ENCODE measurements at regions not wholly inside any gene's neighbourhood (a gene's known extent, or its start where the extent isn't known, plus 50 kb on each side); places are given as distances from the start of the nearest gene placed in this dataset.
"Not testable (repeated sequence)": the region's sequence is repeated elsewhere in the genome, so short reads cannot be mapped to it uniquely, and the experiment has no call there.

DNA sequence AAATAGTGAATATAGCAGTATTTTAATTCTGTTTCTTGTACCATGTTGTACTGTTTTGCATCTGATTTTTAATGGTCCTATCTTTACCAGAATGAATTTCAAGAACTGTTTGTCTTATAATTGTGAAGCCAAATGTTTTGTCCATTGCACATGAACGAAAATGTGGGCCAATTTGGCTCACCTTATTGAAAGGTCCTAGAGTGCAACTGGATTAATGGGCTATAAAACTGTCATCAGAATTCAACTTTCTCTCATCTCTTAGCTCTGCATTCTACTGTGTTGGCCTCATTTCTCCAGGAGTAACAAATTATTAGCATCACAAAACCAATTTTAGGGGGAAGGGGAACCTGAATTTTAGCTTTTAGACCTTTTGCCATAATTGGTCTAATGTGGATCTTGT lies 179.4 kb upstream of the NUDT12 start:
- H3K9ac ChIP-seq (ENCODE audit: low read depth, low read length): no peak overlapping the region
- no peak overlapping the region for H3K4me3 ChIP-seq (ENCODE audit: low read length)
- no peaks in the 10 kb centered on the region for H3K36me3 ChIP-seq (ENCODE audit: insufficient read depth, low read length)
- H3K9me3 ChIP-seq (replicated peaks; ENCODE audit: low read length): no peaks in the 10 kb centered on the region
- H3K4me1 ChIP-seq (ENCODE audit: control insufficient read depth, insufficient read depth, low read length): no peaks in the 10 kb centered on the region
- no peak overlapping the region for H3K4me2 ChIP-seq (ENCODE audit: low read length)
- H3K27me3 ChIP-seq (ENCODE audit: control insufficient read depth, insufficient read depth, low read length): peaks cover 37% of the 10 kb centered on the region

DNA sequence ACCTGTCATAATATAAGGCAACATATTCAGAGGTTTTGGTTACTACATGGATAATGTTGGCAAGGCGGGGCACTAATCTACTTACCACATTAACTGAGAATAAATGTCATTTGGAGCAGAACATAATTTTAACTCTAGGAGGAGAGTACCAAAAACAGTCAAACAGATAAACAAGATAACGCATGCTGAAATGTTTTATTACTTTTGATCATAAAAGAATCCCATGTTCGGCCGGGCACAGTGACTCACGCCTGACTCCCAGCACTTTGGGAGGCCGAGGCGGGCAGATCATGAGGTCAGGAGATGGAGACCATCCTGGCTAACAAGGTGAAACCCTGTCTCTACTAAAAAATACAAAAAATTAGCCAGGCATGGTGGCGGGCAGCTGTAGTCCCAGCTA lies 173.8 kb upstream of the NUDT12 start:
- H3K4me1 ChIP-seq (ENCODE audit: control insufficient read depth, insufficient read depth, low read length); H3K36me3 ChIP-seq (ENCODE audit: insufficient read depth, low read length); H3K4me2 ChIP-seq (ENCODE audit: low read length); H3K9ac ChIP-seq (ENCODE audit: low read depth, low read length); H3K9me3 ChIP-seq (replicated peaks; ENCODE audit: low read length); H3K4me3 ChIP-seq (ENCODE audit: low read length): not testable (repeated sequence)
- H3K27me3 ChIP-seq (ENCODE audit: control insufficient read depth, insufficient read depth, low read length): peaks cover 18% of the 10 kb centered on the region

DNA sequence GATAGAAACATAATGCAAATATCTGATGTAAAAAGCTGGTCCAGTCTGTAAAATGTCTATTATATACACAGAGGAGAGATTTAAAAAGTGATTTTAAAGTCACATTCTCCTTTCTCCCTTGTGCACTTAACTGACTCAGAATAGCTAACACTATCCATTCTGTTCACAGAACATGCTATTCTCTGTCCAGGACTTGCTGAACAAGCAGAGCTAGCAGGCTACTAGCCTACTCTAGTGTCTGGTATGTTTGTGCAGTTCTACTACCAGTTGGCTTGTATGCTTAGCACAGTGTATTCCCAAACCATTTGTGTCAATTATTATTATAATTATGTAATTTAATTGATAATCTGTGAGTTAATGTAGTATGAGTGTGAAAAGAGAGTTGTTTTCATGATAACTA lies 161.7 kb upstream of the NUDT12 start:
- no peaks in the 10 kb centered on the region for H3K4me1 ChIP-seq (ENCODE audit: control insufficient read depth, insufficient read depth, low read length)
- H3K36me3 ChIP-seq (ENCODE audit: insufficient read depth, low read length): no peaks in the 10 kb centered on the region
- H3K9me3 ChIP-seq (replicated peaks; ENCODE audit: low read length): no peaks in the 10 kb centered on the region
- H3K27me3 ChIP-seq (ENCODE audit: control insufficient read depth, insufficient read depth, low read length): no peaks in the 10 kb centered on the region
- H3K9ac ChIP-seq (ENCODE audit: low read depth, low read length): no peak overlapping the region
- no peak overlapping the region for H3K4me3 ChIP-seq (ENCODE audit: low read length)
- H3K4me2 ChIP-seq (ENCODE audit: low read length): no peak overlapping the region

DNA sequence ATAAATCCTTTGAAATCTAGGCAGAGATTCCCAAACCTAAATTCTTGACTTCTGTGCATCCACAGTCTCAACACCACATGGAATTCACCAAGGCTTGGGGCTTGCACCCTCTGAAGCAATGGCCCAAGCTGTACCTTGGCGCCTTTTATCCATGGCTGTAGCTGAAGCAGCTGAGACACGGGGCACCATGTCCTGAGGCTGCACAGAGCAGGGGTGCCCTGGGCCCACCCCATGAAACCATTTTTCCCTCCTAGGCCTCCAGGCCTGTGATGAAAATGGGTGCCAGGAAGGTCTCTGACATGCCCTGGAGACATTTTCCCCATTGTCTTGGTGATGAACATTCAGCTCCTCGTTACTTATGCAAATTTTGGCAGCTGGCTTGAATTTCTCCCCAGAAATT lies 158.6 kb upstream of the NUDT12 start:
- H3K9me3 ChIP-seq (replicated peaks; ENCODE audit: low read length): no peaks in the 10 kb centered on the region
- no peak overlapping the region for H3K9ac ChIP-seq (ENCODE audit: low read depth, low read length)
- no peaks in the 10 kb centered on the region for H3K36me3 ChIP-seq (ENCODE audit: insufficient read depth, low read length)
- H3K4me1 ChIP-seq (ENCODE audit: control insufficient read depth, insufficient read depth, low read length): no peaks in the 10 kb centered on the region
- H3K4me3 ChIP-seq (ENCODE audit: low read length): no peak overlapping the region
- no peak overlapping the region for H3K4me2 ChIP-seq (ENCODE audit: low read length)
- no peaks in the 10 kb centered on the region for H3K27me3 ChIP-seq (ENCODE audit: control insufficient read depth, insufficient read depth, low read length)

DNA sequence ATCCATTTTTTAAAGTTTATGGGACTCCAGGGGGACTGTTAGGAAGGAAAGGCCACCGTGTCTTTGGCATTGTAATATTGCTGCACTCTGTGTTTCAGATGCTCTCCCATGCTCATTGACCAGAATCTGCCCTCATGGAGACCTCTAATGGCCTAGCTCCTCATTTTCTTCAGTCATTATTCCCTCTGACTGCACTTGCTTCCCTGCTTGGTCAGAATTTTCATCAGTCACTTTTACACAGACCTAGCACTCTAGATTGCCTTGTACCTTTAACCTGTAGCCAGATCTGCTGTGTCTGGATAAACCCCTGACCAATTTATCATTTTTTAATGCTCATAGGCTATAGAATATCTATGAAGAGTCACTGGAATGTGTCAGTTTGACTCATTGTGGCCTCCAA lies 155.5 kb upstream of the NUDT12 start:
- no peaks in the 10 kb centered on the region for H3K36me3 ChIP-seq (ENCODE audit: insufficient read depth, low read length)
- no peak overlapping the region for H3K4me2 ChIP-seq (ENCODE audit: low read length)
- H3K27me3 ChIP-seq (ENCODE audit: control insufficient read depth, insufficient read depth, low read length): no peaks in the 10 kb centered on the region
- no peak overlapping the region for H3K4me3 ChIP-seq (ENCODE audit: low read length)
- H3K4me1 ChIP-seq (ENCODE audit: control insufficient read depth, insufficient read depth, low read length): no peaks in the 10 kb centered on the region
- no peaks in the 10 kb centered on the region for H3K9me3 ChIP-seq (replicated peaks; ENCODE audit: low read length)
- no peak overlapping the region for H3K9ac ChIP-seq (ENCODE audit: low read depth, low read length)

DNA sequence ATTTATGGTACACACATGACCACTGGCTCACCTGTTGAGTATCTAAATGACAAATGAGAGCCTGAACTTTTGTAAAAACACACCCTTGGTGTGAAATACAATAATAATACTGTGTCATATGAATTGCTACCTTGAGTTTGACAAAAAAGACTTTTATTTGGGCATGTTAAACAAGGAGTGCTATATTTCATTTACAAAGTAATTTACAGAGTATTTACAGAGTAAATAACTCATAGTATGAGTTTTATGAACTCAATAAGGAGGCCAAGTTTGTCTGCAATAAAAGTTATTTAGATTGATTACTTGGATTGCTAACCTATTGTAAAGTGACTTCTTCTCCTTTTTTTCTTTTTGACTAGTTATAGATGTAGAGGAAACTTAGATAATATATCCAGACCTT lies 146.0 kb upstream of the NUDT12 start:
- H3K9ac ChIP-seq (ENCODE audit: low read depth, low read length): no peak overlapping the region
- no peaks in the 10 kb centered on the region for H3K4me1 ChIP-seq (ENCODE audit: control insufficient read depth, insufficient read depth, low read length)
- H3K4me2 ChIP-seq (ENCODE audit: low read length): no peak overlapping the region

DNA sequence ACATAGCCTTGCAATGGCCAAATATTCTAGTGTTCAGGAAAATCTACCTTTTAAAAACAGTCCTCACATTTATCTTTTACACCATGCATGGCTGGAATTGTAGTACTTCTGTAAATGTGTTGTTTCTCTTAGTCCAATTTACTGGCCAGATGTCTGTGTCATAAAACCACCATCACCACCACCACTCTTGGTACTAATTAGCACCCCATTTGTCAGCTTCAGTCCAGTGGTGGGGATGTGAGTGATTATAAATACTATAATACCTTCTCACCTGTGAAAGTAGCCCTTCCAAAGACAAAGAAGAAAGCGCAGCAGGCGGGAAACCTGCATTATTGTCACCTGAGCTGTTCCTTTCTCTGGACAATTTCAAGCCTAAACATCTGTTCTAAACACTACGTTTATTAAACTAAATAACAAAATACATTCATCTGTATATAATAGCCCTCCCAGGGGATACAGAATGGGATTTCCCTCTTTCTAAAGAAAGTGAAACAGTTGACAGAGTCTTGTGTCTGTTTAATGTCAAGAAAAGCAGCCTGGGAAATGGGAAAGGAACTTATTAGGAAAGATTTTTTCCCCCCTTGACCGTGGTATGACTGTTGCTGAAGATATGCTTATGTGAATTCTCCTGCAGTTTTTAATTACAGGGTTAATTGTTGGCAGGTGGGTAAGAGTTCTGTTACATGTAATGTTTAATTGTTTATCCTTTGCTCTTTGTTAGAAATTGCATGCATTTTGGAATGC lies 144.5 kb upstream of the NUDT12 start:
- Histone ChIP-seq H3K4me2 (ENCODE audit: low read length) (no peak overlapping the region), H3K4me1 (ENCODE audit: control insufficient read depth, insufficient read depth, low read length) (no peaks in the 10 kb centered on the region), H3K27me3 (ENCODE audit: control insufficient read depth, insufficient read depth, low read length) (peaks cover 3% of the 10 kb centered on the region), H3K9ac (ENCODE audit: low read depth, low read length) (no peak overlapping the region), H3K4me3 (ENCODE audit: low read length) (no peak overlapping the region), H3K36me3 (ENCODE audit: insufficient read depth, low read length) (no peaks in the 10 kb centered on the region), H3K9me3 (replicated peaks; ENCODE audit: low read length) (no peaks in the 10 kb centered on the region)

More for the DNA sequence above, 146.0 kb upstream of the NUDT12 start:
- Histone ChIP-seq H3K9me3 (replicated peaks; ENCODE audit: low read length) (no peaks in the 10 kb centered on the region), H3K36me3 (ENCODE audit: insufficient read depth, low read length) (no peaks in the 10 kb centered on the region), H3K4me3 (ENCODE audit: low read length) (no peak overlapping the region), H3K27me3 (ENCODE audit: control insufficient read depth, insufficient read depth, low read length) (peaks cover 2% of the 10 kb centered on the region)

DNA sequence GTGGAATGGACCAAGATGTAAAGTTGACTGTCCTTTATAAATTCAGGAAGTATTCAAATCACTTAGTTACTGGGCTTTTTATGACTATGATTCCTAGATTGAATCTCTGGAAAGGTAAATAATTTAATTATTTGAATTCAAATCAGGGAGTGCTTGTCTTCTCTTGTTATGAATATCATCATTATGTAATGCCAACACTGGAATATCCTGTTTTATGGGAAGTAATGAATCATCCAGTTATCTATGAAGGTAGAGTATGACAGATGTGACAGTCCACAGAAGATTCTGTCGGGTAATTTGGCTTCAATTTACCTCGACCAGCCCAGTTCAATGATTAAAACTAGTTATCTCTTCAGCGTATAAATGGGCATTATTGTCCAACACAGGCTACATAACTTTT lies 141.0 kb upstream of the NUDT12 start:
- Histone ChIP-seq H3K9ac (ENCODE audit: low read depth, low read length) (no peak overlapping the region), H3K4me3 (ENCODE audit: low read length) (no peak overlapping the region), H3K4me2 (ENCODE audit: low read length) (no peak overlapping the region), H3K27me3 (ENCODE audit: control insufficient read depth, insufficient read depth, low read length) (peaks cover 6% of the 10 kb centered on the region), H3K9me3 (replicated peaks; ENCODE audit: low read length) (no peaks in the 10 kb centered on the region), H3K4me1 (ENCODE audit: control insufficient read depth, insufficient read depth, low read length) (no peaks in the 10 kb centered on the region), H3K36me3 (ENCODE audit: insufficient read depth, low read length) (no peaks in the 10 kb centered on the region)

DNA sequence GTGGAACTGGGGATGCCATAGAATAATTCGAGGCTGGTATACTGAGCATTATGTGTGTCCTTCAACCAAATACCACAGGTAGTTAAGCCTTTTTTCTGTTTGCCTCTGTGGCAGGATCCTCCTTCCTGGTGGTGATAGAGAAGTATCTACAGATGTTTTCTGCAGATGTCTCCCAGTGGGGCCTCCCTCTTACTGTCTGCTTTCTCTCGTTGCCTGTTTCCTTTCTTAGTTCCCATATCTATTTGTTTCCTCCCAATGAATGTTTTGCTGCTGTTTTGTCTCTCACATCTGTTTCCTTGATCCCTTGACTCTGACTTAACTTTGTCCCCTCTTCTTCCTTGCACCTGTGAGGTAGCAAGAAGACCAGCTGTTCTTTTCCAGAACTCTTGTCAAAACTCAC lies 130.9 kb upstream of the NUDT12 start:
- Histone ChIP-seq H3K9ac (ENCODE audit: low read depth, low read length) (no peak overlapping the region), H3K4me2 (ENCODE audit: low read length) (no peak overlapping the region), H3K36me3 (ENCODE audit: insufficient read depth, low read length) (no peaks in the 10 kb centered on the region), H3K27me3 (ENCODE audit: control insufficient read depth, insufficient read depth, low read length) (peaks cover 7% of the 10 kb centered on the region), H3K9me3 (replicated peaks; ENCODE audit: low read length) (no peaks in the 10 kb centered on the region), H3K4me3 (ENCODE audit: low read length) (no peak overlapping the region), H3K4me1 (ENCODE audit: control insufficient read depth, insufficient read depth, low read length) (no peaks in the 10 kb centered on the region)

DNA sequence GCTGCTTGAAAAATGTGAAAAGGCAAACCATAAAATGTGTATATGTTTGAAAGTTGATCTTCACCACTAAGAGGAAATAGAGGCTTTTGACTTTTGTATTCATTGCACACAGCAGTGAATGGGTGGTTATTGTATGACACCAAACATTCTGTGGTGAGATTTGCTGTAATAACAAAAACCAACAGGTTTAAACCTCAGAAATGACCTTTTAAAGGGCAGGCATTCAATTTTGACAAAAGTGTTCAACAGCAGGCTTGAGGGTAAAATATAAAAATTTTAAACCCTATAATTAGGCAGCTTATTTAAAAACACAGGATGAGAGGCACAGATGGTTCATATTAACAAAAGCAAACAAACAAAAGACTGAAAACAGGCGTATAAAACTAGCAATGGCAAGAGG lies 128.1 kb upstream of the NUDT12 start:
- Histone ChIP-seq H3K9me3 (replicated peaks; ENCODE audit: low read length) (no peaks in the 10 kb centered on the region), H3K4me2 (ENCODE audit: low read length) (no peak overlapping the region)

DNA sequence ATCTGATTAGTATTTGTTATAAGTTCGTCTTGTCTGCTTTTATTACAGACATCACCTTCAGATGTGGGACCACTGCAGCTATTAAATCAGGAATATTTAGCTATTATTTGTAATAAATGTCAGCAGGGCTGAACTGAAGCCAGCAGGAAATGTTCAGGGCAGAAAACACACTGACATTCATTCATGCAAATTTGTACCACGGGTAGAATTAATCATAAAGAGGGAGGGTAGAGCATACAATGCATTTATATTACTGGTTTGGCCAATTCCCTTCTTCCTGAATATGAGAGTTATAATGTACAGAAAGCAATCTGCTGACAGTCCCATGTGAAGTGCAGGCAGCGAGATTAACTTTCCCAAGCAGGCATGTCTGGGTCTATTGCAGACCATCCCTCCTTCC lies 117.3 kb upstream of the NUDT12 start:
- H3K9me3 ChIP-seq (replicated peaks; ENCODE audit: low read length): no peaks in the 10 kb centered on the region
- H3K36me3 ChIP-seq (ENCODE audit: insufficient read depth, low read length): no peaks in the 10 kb centered on the region
- no peak overlapping the region for H3K4me3 ChIP-seq (ENCODE audit: low read length)
- no peaks in the 10 kb centered on the region for H3K27me3 ChIP-seq (ENCODE audit: control insufficient read depth, insufficient read depth, low read length)
- H3K4me2 ChIP-seq (ENCODE audit: low read length): no peak overlapping the region
- peaks cover 6% of the 10 kb centered on the region for H3K4me1 ChIP-seq (ENCODE audit: control insufficient read depth, insufficient read depth, low read length)
- H3K9ac ChIP-seq (ENCODE audit: low read depth, low read length): no peak overlapping the region

More for the DNA sequence above, 128.1 kb upstream of the NUDT12 start:
- no peaks in the 10 kb centered on the region for H3K4me1 ChIP-seq (ENCODE audit: control insufficient read depth, insufficient read depth, low read length)
- no peak overlapping the region for H3K9ac ChIP-seq (ENCODE audit: low read depth, low read length)
- H3K4me3 ChIP-seq (ENCODE audit: low read length): no peak overlapping the region
- H3K36me3 ChIP-seq (ENCODE audit: insufficient read depth, low read length): no peaks in the 10 kb centered on the region
- peaks cover 3% of the 10 kb centered on the region for H3K27me3 ChIP-seq (ENCODE audit: control insufficient read depth, insufficient read depth, low read length)

DNA sequence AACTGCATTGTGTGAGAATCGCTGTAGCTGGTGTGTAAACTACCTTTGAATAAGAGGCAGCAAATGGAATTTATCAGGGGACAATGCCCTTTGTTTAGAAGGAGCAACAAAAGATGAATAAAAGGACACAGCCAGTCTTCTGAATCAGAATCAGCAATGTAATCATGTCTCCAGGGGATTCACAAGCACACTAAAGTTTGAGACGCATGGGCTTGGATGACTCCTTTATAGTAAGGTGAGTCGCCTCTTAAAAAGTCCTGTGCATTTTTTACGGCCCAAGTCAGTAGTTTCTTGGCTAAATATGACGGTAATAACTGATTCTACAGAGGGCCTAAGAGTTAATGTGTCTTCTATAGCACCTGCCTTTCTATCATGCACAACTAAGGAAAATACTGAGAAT lies 113.6 kb upstream of the NUDT12 start:
- H3K9ac ChIP-seq (ENCODE audit: low read depth, low read length); H3K27me3 ChIP-seq (ENCODE audit: control insufficient read depth, insufficient read depth, low read length); H3K4me3 ChIP-seq (ENCODE audit: low read length); H3K9me3 ChIP-seq (replicated peaks; ENCODE audit: low read length); H3K36me3 ChIP-seq (ENCODE audit: insufficient read depth, low read length); H3K4me2 ChIP-seq (ENCODE audit: low read length): not testable (repeated sequence)
- peaks cover 11% of the 10 kb centered on the region for H3K4me1 ChIP-seq (ENCODE audit: control insufficient read depth, insufficient read depth, low read length)

All from skeletal muscle satellite cell (primary cell).